Activated CD4-positive, alpha-beta T cell treated with anti-CD3 and anti-CD28 coated beads, Interleukin-2, amount 50 U/mL, for 1 hour (primary cell): ENCODE measurements at regions not wholly inside any gene's neighbourhood (a gene's known extent, or its start where the extent isn't known, plus 50 kb on each side); places are given as distances from the start of the nearest gene placed in this dataset.

Experiments
- DNase-seq: peaks from one replicate; pipeline ENCODE4 v3.0.0-alpha.2; 2020

DNA sequence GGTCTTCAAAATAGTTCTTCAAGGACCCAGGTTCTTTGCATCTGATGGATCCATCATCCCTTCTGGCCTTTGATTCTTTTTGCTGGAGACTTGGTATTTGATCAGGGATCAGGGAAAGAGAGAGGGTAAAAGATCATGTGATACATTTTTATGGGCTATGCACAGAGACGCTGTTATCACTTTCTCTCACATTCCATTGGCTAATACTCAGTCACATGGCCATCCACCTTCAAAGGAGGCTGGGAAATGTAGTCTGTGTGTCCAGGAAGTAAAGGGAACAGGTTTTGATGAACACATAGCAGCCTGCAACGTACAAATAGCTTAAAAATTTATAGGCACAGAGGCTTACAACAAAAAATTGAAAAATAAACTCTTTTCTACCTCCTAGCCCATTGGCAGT, 629.6 kb upstream of the FANCL start:
- DNase-seq = no peak

DNA sequence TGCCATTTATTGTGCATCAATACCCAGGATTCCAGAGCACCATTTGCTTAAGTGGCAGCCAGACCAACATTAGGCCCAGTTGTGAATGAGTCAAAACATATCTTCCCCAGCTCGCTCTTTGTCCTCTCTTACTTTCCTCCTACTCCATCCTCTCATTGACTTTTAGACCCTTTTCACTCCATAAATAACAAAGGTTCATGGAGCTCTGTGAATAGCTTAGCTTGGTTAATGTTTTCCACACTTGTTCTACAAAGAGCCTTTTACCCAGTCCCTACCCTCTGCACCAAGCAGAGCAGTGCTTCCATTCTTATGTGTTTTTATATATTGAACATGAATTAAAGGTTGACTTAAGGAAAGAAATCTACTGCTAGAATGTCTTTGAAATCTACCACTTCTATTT, 625.8 kb upstream of the FANCL start:
- DNase-seq = no peak

DNA sequence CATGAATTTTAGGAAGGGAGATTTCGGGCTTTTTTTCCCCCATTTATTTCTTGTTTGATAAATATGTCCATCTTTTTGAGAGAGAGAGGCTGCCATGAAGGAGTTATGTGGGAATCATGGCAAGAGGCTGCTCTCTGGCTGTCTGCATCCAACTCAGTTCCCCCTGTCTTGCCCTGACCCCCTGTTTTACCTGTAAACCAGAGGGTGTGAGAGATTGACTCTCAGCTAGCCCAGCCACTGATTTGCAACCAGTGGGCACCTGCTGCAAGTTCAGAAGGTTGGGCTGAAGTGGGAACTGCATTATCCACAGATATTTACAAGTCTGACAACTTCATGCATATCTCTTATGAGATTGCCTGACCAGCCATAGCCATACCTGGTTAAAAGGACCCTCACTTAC, 625.4 kb upstream of the FANCL start:
- DNase-seq = no peak

DNA sequence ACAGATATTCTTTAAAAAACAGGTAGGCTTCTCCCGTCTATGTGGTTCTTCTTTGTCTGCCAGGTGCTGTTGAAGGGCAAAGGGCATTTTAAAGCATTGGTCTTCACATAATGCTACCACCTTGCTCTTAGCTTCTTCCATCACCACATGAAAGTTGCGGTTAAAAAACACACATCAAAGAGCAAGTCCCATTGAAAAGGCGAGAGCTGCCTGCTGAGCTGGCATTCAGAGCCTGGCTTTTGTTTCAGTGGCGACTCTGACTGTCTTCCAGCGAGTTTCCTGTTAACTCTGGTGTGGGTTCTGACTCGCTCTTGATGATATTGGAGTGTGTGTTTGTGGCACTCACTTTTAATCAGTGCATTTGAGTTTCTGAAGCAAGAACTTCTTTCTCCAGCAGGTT, 624.9 kb upstream of the FANCL start:
- DNase-seq = no peak

- DNase-seq = no peak
Observed at GRCh38 chr2:58865436-58865835, 624.3 kb upstream of the FANCL start.

GRCh38 chr2:58862244-58862643, 621.1 kb upstream of the FANCL start:
- no peak for DNase-seq

- no peak for DNase-seq
Observed at GRCh38 chr2:58860586-58860985, 619.5 kb upstream of the FANCL start.

GRCh38 chr2:58856100-58856499, 615.0 kb upstream of the FANCL start:
- no peak for DNase-seq

- DNase-seq = no peak
Observed at GRCh38 chr2:58853420-58853819, 612.3 kb upstream of the FANCL start.

DNA sequence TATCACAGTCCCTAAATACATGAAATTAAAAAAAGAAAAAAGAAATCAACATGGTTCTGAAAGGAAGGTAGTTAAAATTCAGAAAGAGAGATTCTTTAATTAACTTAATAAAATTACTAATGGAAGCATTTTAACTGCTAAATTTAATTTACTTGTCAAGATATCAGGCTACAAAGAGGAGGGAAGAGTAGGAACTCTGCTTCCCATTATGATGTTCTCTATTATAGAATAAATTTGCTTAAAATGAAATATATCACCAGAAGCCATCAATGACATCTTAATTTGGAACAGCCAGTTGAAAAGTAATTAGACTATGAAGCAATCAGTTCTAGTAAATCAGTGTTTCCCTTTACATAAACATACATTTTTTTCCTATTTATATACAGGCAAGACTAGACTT, 611.8 kb upstream of the FANCL start:
- no peak for DNase-seq

GRCh38 chr2:58852243-58852642, 611.1 kb upstream of the FANCL start:
- DNase-seq = no peak

DNA sequence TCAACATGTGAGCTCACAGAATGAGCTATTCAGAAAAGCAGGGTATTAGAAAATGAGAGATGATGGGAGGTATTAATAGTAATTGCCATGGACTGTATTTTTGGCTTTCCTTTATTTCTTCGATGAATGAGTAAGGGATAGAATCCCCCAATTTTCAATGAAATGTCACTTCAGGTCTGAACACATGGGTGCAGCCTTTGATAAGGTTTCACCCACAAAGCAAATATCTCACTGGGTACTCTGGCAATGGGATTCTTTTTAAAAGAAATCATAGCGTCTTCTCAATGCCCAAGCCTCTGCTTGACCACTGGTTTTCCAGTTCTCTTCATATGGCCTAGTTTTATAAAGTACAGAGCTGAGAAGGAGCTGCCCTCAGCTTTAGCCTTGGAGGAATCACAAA, 610.5 kb upstream of the FANCL start:
- DNase-seq = no peak

- DNase-seq = no peak
Observed at GRCh38 chr2:58845011-58845410, 603.9 kb upstream of the FANCL start.

DNA sequence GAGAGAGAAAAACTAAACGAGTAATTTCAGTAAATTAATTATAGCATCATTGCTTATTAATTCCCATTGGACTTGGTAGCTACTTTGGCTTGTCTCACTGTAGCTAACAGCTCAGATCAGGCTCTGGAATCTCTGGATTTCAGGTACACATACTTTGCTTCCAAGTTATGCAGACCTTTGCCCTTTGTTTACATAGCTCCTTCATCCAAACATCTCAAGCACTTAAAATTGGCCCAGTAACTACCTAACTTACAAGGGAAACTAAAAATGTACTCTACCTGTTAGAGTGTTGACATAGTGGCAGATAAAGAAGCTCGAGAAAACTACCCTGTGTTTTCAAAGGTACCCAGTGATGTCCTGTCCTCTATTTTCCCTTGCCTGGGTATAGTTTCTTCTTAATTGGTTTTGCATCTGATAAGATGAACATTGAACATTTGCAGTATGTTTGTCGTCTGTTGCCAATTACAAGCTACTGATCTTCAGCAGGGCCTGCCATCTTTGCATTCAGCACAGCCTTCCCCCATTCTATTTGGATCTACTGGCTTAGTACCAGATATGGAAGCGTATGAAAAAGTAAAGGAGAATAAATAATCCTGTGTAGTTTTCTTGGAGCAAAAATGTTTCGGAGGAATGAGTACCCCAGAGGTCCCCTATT, 601.5 kb upstream of the FANCL start:
- DNase-seq = no peak

DNA sequence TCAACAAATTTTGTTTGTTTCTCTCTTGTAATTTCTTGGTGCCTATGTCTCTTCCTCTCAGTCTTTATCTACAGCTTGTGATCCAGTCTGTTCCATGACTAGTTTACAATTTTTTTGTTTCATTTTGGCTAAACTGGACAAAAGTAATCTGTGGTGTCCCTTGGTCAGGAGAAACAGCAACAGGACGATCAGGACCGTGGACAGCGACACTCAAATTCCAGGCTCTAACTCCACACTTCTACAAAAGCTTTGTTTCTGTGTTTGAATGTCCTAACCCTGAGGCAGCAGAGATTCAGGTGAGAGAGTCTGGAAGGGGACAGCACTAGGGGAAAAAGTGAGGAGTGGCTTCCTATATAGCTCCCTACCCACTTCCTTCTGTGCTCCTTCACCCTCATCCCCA, 593.3 kb upstream of the FANCL start:
- no peak for DNase-seq

DNA sequence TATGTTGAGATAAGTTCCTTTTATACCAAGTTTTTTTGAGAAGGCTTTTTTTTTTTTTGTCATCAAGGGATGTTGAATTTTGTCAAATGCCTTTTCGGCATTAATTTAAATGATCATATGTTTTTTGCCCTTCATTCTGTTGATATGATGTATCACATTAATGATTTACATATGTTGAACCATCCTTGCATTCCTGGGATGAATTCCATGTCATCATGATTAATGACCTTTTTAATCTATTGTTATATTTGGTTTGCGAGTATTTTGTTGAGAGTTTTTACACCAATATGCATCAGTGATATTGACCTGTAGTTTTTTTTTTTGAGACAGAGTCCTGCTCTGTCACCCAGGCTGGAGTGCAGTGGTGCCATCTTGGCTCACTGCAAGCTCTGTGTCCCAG, 585.7 kb upstream of the FANCL start:
- DNase-seq = no peak

DNA sequence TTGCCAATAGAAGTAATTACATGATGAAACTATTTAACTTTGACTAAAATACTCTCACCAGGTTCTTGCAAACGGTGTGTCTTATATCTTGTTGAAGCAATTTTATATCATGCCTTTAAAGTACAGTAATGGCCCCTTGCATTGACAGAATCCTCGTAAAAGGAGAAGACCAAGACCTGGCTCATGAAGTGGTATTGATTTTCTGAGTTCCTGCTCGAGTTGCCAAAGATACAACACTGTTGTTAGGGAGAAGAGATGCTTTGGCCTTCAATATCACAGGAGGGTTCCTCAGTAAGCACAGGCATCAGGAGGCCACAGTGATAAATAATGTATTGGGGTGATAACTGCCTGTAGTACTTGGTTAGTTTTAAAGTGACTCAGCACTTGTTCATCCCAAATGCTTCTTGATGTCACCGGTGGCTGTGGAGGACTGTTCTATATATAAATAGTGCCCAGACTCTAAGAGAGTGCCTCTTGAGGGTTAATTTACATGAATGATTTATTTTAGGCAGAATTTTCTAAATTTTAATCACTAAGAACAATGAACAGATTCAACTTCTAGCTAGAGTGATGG, 571.7 kb upstream of the FANCL start:
- no peak for DNase-seq

DNA sequence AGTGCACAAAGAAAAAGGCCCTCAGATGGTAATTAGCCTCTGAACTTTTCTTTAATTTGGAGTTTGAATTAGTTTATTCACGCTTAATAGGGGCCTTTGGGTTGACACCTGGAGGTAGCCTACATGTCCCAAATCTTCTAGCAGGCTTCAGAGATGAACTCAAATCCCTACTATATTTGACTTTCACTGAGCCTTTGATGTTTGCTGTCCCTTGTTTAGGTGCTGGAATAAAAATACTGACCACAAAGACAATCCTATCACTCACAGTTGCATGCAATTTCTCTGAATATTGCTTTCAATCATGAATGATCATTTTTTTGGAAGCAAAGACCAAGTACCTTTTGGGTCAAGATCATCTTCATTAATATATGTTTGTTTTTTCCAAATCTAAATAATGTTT, 564.0 kb upstream of the FANCL start:
- DNase-seq = no peak

DNA sequence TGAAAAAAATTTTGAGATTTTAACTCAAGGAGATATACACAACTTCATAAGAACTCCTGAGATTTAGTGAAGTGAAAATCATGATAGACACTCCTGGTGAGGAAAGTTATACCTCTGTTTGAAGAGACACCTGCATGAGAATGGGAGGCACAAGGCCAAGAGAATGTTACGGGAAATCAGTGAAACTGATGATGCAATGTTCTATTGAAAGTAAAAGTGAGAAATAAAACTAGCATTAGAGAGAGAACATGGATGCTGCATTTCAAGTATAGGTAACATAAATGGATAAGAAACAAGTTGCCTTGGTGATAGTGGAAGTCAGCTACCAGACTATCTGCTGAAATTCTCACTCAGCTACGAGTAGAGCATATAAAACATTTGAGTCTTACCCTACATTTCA, 562.1 kb upstream of the FANCL start:
- no peak for DNase-seq

DNA sequence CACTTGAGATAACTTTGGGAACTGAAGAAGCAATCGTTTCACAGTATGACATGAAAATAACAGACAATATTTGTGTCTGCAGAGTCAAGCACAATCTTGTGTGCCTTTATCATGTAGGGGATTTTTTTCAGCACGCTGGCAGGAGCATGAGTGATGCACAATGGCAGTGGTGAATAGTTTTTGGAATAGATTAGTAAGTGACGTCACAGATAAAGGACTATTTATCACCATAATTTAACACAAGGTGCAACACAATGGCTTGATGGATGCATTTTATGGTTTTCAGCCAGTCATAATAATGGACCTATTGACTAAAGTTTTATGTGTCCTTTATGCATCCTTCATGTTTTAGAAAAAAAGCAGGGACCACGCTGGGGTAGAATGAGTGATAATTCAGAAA, 559.8 kb upstream of the FANCL start:
- DNase-seq = no peak

- DNase-seq = no peak
Observed at GRCh38 chr2:58798676-58799208, 557.6 kb upstream of the FANCL start.

DNA sequence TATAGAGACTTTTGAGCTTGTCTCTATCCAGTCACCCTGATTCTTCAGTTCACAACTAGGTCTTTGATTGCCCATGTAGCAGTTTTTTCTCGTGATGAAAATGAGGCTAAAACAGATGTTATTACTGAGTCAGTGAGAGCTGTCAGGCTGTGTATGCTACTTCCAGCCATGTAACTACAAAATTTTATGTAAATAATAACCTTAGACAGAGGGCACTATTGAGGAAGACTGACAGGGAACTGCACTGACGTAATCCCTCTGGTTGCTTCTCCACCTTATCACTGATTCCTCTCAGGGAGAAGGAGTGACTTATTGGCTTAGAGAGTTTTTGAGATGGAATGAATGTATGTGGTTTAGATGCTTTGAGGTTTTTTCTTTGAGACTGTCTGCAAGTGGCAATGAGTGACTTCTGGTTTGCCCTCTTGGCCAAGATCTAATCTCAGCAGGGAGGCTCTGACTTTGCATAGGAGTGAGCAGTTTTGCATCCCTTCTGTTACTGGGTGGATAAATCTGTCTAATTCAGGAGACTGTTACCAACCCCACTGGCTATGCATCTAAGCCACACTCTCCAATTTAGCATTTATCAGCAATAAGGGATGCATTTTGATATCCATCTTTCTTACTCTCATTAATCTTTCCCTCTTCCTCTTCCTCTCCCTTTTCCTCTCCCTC, 555.2 kb upstream of the FANCL start:
- no peak for DNase-seq

- DNase-seq = no peak
Observed at GRCh38 chr2:58794916-58795315, 553.8 kb upstream of the FANCL start.

GRCh38 chr2:58794103-58794502, 553.0 kb upstream of the FANCL start:
- no peak for DNase-seq

DNA sequence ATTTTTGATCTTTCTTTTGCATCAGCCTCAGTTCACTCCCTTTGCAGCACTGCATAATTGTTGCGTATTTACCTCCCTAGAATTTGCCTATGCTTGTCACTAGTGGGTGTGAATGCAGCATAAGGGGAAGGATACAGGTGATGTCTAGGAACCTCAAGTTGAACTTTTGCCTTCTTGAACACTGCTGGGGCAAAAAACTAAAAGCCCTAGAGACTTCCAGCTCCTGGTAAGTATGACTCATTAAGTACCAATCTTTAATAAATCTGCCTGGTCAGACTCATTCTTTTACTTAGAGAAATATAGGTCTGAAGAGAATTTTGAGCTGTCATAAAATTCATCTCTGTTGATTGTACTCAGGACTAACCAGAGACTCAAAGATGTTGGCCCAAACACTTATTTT, 547.3 kb upstream of the FANCL start:
- no peak for DNase-seq
